Ovary (tissue), 7 donors: ENCODE measurements at regions not wholly inside any gene's neighbourhood (a gene's known extent, or its start where the extent isn't known, plus 50 kb on each side); places are given as distances from the start of the nearest gene placed in this dataset.

Experiments
- DNase-seq, 5 donors: peaks; one replicate each; pipeline ENCODE4 v3.0.0-alpha.2; 2019 to 2020
- H3K27ac ChIP-seq, 2 donors: fragments of 200-600 bp; one replicate each; pipeline versions ENCODE4 v1.5.1 to v1.8.0; 2019 to 2022
- H3K27me3 ChIP-seq: fragments of 200-600 bp; one replicate; pipeline ENCODE4 v1.8.0; 2022
- H3K36me3 ChIP-seq: fragments of 200-600 bp; sonication (generic); one replicate; pipeline ENCODE4 v1.5.1; 2019
- H3K4me1 ChIP-seq: one replicate; pipeline ENCODE4 v1.8.1; 2013; ENCODE audit warnings: mild to moderate bottlenecking, moderate library complexity; ENCODE audit not compliant: insufficient read depth
- H3K4me3 ChIP-seq: fragments of 200-600 bp; sonication (generic); one replicate; pipeline ENCODE4 v1.5.1; 2017
- H3K9me3 ChIP-seq, 2 donors: fragments of 200-600 bp in 1 of 2; sonication (generic) in 1 of 2; one replicate each; pipeline versions ENCODE4 v1.5.1 to v1.8.1; 2013 to 2019; ENCODE audit warnings: mild to moderate bottlenecking in 1 of 2, moderate library complexity in 1 of 2
- CTCF ChIP-seq, 3 donors: fragments of 450-650 bp in 2 of 3; fragments of 200-600 bp in 1 of 3; IDR thresholded peaks; one replicate each; pipeline versions ENCODE4 v1.5.1 to v1.8.0; 2016 to 2022; ENCODE audit warnings: antibody characterized with exemption in 3 of 3, mild to moderate bottlenecking in 1 of 3
- EP300 ChIP-seq: sonication (generic); formaldehyde crosslinking; IDR thresholded peaks from one replicate; pipeline ENCODE4 v1.6.1; 2017; ENCODE audit warnings: antibody characterized with exemption
- POLR2A ChIP-seq: fragments of 450-650 bp; IDR thresholded peaks from one replicate; pipeline ENCODE4 v1.6.1; 2017; ENCODE audit warnings: antibody characterized with exemption, mild to moderate bottlenecking, moderate library complexity
- WGBS, 3 donors: extraction: QIAGEN DNeasy Blood & Tissue Kit in 1 of 3; methylation state at CpG; one replicate each; pipeline versions ENCODE4 v1.1.5 to v1.1.7; 2013 to 2017; 5-methylcytosine and 5-hydroxymethylcytosine counted together
- intact Hi-C, 4 donors: fragments of 100-400 bp; cut with DNase I; formaldehyde crosslinking; loops; one replicate each; pipeline versions ENCODE4 v1.11.0 to v1.15.1; 2022 to 2023
- donor health status: DM: no; HTN: no; CAD: no; lungs with moderate emphysema.
- donor health status: DM: no; HTN: no; CAD: no.
- donor health status: Bipolar disorder and iron deficiency.
- donor health status: DM: no; HTN: no; CAD: no.
- donor health status: DM: yes; HTN: yes; CAD: no.

- no peak overlapping the region for H3K4me3 ChIP-seq
- TF ChIP-seq POLR2A (no peak), CTCF (IDR thresholded peaks at IDR 0.05) (no peak), EP300 (no peak)
- no peaks in the 10 kb centered on the region for H3K27me3 ChIP-seq
- intact Hi-C loops = no loop called here
- no peaks in the 10 kb centered on the region for H3K9me3 ChIP-seq
- no peak for DNase-seq
- no peak overlapping the region for H3K27ac ChIP-seq
- no peaks in the 10 kb centered on the region for H3K4me1 ChIP-seq
- no peaks in the 10 kb centered on the region for H3K36me3 ChIP-seq
These were observed 289.2 kb upstream of the EMCN start for GRCh38 chr4:100806988-100807387.

- Histone ChIP-seq H3K4me3 (no peak overlapping the region), H3K27ac (no peak overlapping the region), H3K27me3 (no peaks in the 10 kb centered on the region), H3K9me3 (no peaks in the 10 kb centered on the region), H3K4me1 (no peaks in the 10 kb centered on the region), H3K36me3 (no peaks in the 10 kb centered on the region)
- TF ChIP-seq CTCF (IDR thresholded peaks at IDR 0.05) = no peak
- TF ChIP-seq EP300 = no peak
- TF ChIP-seq POLR2A = no peak
- intact Hi-C loops = no loop called here
- WGBS, 3 donors = 92 to 97% (median 93%) methylated on average over 7 of the region's 7 CpGs
- DNase-seq = no peak
These were observed 287.7 kb upstream of the EMCN start for GRCh38 chr4:100805538-100805937.

GRCh38 chr4:100804576-100805360 lies 286.9 kb upstream of the EMCN start:
- Histone ChIP-seq H3K27ac (no peak overlapping the region), H3K9me3 (no peaks in the 10 kb centered on the region), H3K4me1 (no peaks in the 10 kb centered on the region), H3K4me3 (no peak overlapping the region), H3K27me3 (no peaks in the 10 kb centered on the region), H3K36me3 (no peaks in the 10 kb centered on the region)
- WGBS, 3 donors = 85 to 86% (median 86%) methylated on average over 6 of the region's 6 CpGs
- DNase-seq = no peak
- intact Hi-C loops = no loop called here
- TF ChIP-seq POLR2A (no peak), CTCF (IDR thresholded peaks at IDR 0.05) (no peak), EP300 (no peak)

GRCh38 chr4:100803751-100804150 lies 285.9 kb upstream of the EMCN start:
- no peak overlapping the region for H3K27ac ChIP-seq
- H3K9me3 ChIP-seq = no peaks in the 10 kb centered on the region
- DNase-seq = no peak
- WGBS, 3 donors = 93 to 95% (median 94%) methylated on average over 2 of the region's 2 CpGs
- TF ChIP-seq POLR2A (no peak), CTCF (IDR thresholded peaks at IDR 0.05) (no peak), EP300 (no peak)
- H3K4me1 ChIP-seq = no peaks in the 10 kb centered on the region
- no peak overlapping the region for H3K4me3 ChIP-seq
- no peaks in the 10 kb centered on the region for H3K36me3 ChIP-seq
- intact Hi-C loops = no loop called here
- no peaks in the 10 kb centered on the region for H3K27me3 ChIP-seq
